HG02678 (cell line): ENCODE measurements at regions not wholly inside any gene's neighbourhood (a gene's known extent, or its start where the extent isn't known, plus 50 kb on each side); places are given as distances from the start of the nearest gene placed in this dataset.
"Not testable (repeated sequence)": the region's sequence is repeated elsewhere in the genome, so short reads cannot be mapped to it uniquely, and the experiment has no call there.

Experiments
- ATAC-seq: cut with Tn5 transposase; IDR thresholded peaks from one replicate; pipeline ENCODE4 v1.9.1; 2021; ENCODE audit warnings: mild to moderate bottlenecking, moderate library complexity; ENCODE audit not compliant: unreplicated experiment

- not testable (repeated sequence) for ATAC-seq
Observed at GRCh38 chr4:9604031-9604892, 160.0 kb downstream of the DEFB131A start.

GRCh38 chr4:9604893-9605190, 160.6 kb downstream of the DEFB131A start:
- not testable (repeated sequence) for ATAC-seq

GRCh38 chr4:9608300-9608699, 164.1 kb downstream of the DEFB131A start:
- ATAC-seq: no peak

GRCh38 chr4:9610321-9610720, 166.1 kb downstream of the DEFB131A start:
- not testable (repeated sequence) for ATAC-seq

- ATAC-seq: no peak
Observed at GRCh38 chr4:9611101-9611500, 166.9 kb downstream of the DEFB131A start.

GRCh38 chr4:9636411-9636810, 145.0 kb upstream of the DRD5 start:
- ATAC-seq: not testable (repeated sequence)

GRCh38 chr4:9659678-9660077, 121.8 kb upstream of the DRD5 start:
- not testable (repeated sequence) for ATAC-seq

GRCh38 chr4:9660955-9661354, 120.5 kb upstream of the DRD5 start:
- ATAC-seq: not testable (repeated sequence)

- ATAC-seq: not testable (repeated sequence)
Observed at GRCh38 chr4:9670725-9671124, 110.7 kb upstream of the DRD5 start.

GRCh38 chr4:9677357-9677756, 104.1 kb upstream of the DRD5 start:
- ATAC-seq: not testable (repeated sequence)

GRCh38 chr4:9679704-9680478, 101.5 kb upstream of the DRD5 start:
- no peak for ATAC-seq

- not testable (repeated sequence) for ATAC-seq
Observed at GRCh38 chr4:9683174-9683573, 98.3 kb upstream of the DRD5 start.

GRCh38 chr4:9685016-9685415, 96.4 kb upstream of the DRD5 start:
- not testable (repeated sequence) for ATAC-seq

GRCh38 chr4:9685692-9686091, 95.7 kb upstream of the DRD5 start:
- ATAC-seq: no peak

GRCh38 chr4:9690636-9691237, 90.7 kb upstream of the DRD5 start:
- ATAC-seq: not testable (repeated sequence)

GRCh38 chr4:9691238-9692065, 90.0 kb upstream of the DRD5 start:
- ATAC-seq: peak; percentile 100

- not testable (repeated sequence) for ATAC-seq
Observed at GRCh38 chr4:9692791-9693491, 88.5 kb upstream of the DRD5 start.

GRCh38 chr4:9694403-9694802, 87.0 kb upstream of the DRD5 start:
- ATAC-seq: not testable (repeated sequence)

- not testable (repeated sequence) for ATAC-seq
Observed at GRCh38 chr4:9695994-9696393, 85.4 kb upstream of the DRD5 start.

- ATAC-seq: not testable (repeated sequence)
Observed at GRCh38 chr4:9696561-9696960, 84.9 kb upstream of the DRD5 start.
